Prostate gland (tissue), 2 donors: ENCODE measurements at regions not wholly inside any gene's neighbourhood (a gene's known extent, or its start where the extent isn't known, plus 50 kb on each side); places are given as distances from the start of the nearest gene placed in this dataset.

Source experiments
- CTCF ChIP-seq, 4 experiments: fragments of 200-600 bp in 2 of 4; fragments of 450-650 bp in 2 of 4; sonication (generic) in 2 of 4; IDR thresholded peaks; 1 replicate in 3 of 4; 2 replicates in 1 of 4; pipeline ENCODE4 v1.5.1; 2016 to 2019; ENCODE audit warnings: antibody characterized with exemption in 4 of 4, mild to moderate bottlenecking in 2 of 4, moderate library complexity in 2 of 4
- POLR2A ChIP-seq: fragments of 450-650 bp; IDR thresholded peaks from one replicate; pipeline ENCODE4 v1.6.1; 2016; ENCODE audit warnings: antibody characterized with exemption, mild to moderate bottlenecking

- no peak for TF ChIP-seq CTCF (IDR thresholded peaks at IDR 0.05)
- TF ChIP-seq POLR2A, result no peak
Observed at GRCh38 chr13:61275251-61275650, 140.4 kb downstream of the PCDH20 start.
